ENCODE measurements at regions not wholly inside any gene's neighbourhood (a gene's known extent, or its start where the extent isn't known, plus 50 kb on each side); places are given as distances from the start of the nearest gene placed in this dataset.

DNA sequence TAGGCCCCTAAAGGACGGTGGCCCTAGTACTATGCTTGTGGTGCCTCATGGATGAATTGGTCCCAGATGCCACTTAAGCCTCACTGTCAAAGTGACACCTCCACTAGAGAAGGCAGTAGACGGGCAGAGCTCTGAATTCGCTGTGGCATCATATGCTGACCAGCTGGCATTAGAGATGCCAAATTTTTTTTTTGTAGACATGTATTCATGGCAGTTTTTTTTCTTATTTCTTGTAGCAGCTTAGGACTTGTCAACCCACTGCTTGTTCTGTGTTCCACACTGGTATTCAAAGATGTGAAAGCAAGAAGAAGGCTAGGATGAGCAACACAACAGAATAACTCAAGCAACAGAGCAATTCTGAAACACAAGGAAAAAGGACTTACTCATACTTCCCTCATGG is 212.5 kb downstream of the DLEU7 start:
- TF ChIP-seq POLR2A (IDR thresholded peaks at IDR 0.05) (no peak), CTCF (IDR thresholded peaks at IDR 0.05) (no peak)

All from heart left ventricle (tissue), 13 donors.